HG03378 (cell line): ENCODE measurements at regions not wholly inside any gene's neighbourhood (a gene's known extent, or its start where the extent isn't known, plus 50 kb on each side); places are given as distances from the start of the nearest gene placed in this dataset.

Experiments used
- ATAC-seq: cut with Tn5 transposase; IDR thresholded peaks from one replicate; pipeline ENCODE4 v1.9.1; 2021; ENCODE audit warnings: mild to moderate bottlenecking, moderate library complexity; ENCODE audit not compliant: unreplicated experiment

DNA sequence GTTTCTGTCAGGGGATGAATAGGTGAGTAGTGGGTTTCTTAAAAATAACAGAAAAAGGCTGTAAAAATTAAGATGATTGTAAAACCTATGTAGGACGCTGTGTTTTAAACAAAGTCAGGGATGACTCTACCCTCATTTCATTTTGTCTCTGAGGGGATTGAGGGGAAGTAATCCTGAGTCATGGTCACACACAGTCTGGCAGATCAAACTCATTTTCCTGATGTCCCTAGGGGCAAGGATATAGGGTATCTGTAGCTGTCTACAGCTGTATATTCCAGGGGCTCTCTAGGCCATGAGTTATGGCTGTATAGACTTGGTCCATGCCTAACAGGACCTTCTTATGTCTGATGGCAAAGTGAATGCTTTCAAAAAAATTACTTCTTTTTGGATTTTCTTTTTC, 421.1 kb downstream of the PDCD6IP start:
- ATAC-seq: no peak

- ATAC-seq: no peak
Observed at GRCh38 chr3:34225821-34226366, 427.5 kb downstream of the PDCD6IP start.

DNA sequence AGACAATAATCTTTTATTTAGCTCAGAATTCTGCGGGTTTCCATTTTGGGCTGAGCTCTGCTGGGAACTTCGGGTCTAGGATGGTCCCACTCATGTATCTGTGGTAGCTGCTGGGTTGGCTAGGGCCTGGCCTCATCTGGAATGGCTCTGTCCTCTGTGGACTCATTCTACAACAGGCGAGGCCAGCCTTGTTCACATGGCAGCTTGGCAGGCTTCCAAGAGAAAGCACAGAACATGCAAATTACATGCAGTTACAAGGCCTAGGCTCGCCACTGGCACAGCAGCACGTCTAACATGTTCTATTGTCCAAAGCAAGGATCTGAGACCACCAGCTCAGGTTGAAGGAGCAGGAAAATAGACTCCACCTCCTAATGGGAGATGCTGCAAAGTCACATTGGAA, 431.4 kb downstream of the PDCD6IP start:
- no peak for ATAC-seq

- ATAC-seq: no peak
Observed at GRCh38 chr3:34235096-34235495, 436.7 kb downstream of the PDCD6IP start.

DNA sequence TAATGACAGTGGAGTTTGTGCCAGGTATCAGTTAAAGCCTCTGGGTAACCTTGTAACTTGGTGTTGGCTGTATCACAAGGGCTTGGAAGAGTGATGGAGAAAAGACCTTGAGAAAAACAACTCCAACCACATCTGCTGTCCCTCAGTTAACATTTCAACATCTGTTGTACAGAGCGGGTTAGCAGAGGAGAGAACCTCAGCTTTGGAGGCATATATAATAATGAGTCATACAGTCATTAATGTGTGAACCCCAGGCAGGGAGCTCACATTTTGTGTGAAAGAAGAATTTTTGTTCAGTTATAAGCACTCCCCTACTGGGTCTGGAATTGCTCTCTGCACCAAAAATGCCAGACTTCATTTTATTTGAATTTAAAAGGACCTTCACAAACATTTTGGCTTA, 439.5 kb downstream of the PDCD6IP start:
- no peak for ATAC-seq

- ATAC-seq: no peak
Observed at GRCh38 chr3:34238407-34238806, 440.0 kb downstream of the PDCD6IP start.

- ATAC-seq: no peak
Observed at GRCh38 chr3:34239287-34239686, 440.9 kb downstream of the PDCD6IP start.

DNA sequence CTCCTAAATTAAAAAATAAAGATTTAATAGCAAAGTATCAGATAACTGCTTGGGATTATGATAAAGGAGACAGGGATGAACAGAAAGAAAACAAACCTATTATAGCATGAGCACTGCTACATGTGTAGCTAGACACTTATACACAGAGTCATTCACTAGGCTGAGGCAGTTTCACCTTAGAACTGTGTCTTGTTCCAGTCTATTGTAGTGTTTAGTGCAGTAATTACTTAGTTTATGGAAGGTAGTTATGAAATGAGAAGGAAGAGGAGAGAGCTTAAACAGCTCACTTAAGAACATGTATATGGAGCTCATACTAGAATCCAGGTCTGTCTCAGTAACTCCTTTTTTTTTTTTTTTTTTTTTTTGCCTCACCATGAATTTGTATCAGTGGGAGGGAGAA, 441.4 kb downstream of the PDCD6IP start:
- ATAC-seq: no peak

DNA sequence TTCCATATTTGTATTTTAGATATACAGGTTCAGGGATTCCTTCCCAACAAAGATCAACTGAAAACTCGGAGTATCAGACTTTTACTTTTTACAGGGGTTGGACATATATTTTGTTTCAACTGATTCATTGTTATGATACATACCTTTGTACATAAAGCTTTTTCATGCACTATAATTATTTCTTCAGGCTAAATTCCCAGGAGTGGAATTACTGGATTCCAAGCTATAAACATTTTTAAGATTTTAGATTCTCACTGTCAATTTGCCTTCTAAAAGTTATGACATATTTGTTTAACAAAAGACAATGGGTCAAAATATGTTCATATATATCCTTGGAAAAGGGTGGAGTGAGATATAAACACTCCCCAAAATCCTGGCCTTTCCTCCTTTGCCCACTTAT, 449.0 kb downstream of the PDCD6IP start:
- no peak for ATAC-seq

DNA sequence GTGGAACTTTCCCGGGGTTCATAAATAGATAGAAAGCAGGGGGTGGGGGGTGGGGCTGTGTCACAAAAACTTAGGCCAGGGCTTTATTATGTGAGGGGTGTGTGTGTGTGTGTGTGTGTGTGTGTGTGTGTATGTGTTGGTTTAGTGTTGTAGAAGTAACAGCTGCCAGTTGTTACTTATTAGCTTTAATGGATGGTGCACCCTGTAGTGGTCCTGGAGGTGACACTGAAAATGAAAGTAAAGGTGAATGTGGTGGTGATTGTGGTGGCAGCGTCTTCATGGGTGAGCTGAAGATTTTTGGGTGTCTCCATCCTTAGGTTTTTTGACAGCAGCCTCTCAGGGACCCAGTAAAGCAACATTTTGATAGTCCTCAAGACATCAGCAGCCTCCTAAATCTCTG, 449.9 kb downstream of the PDCD6IP start:
- ATAC-seq: peak; percentile 97

- no peak for ATAC-seq
Observed at GRCh38 chr3:34254285-34254684, 455.9 kb downstream of the PDCD6IP start.

DNA sequence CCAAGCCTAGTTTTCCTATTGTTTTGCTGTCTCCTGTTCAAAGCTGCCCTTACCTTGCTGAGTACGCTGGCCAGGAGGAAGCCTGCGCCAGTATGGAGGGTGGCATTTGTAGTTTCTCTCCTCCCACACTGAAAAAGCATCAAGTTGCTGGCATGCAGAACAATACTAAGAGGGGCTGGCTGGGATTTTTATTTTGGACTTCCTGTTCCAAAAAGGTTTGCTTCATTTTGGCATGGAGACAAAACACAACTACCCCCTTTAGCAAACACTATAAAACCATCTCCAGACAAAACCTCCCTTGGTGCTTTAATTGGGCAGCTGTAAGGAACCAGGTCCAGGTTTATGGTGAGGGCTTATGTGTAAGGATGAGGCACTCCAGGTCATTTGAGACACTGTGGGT, 457.6 kb downstream of the PDCD6IP start:
- no peak for ATAC-seq

- no peak for ATAC-seq
Observed at GRCh38 chr3:34256791-34257190, 458.4 kb downstream of the PDCD6IP start.

GRCh38 chr3:34258271-34258998, 460.0 kb downstream of the PDCD6IP start:
- no peak for ATAC-seq

DNA sequence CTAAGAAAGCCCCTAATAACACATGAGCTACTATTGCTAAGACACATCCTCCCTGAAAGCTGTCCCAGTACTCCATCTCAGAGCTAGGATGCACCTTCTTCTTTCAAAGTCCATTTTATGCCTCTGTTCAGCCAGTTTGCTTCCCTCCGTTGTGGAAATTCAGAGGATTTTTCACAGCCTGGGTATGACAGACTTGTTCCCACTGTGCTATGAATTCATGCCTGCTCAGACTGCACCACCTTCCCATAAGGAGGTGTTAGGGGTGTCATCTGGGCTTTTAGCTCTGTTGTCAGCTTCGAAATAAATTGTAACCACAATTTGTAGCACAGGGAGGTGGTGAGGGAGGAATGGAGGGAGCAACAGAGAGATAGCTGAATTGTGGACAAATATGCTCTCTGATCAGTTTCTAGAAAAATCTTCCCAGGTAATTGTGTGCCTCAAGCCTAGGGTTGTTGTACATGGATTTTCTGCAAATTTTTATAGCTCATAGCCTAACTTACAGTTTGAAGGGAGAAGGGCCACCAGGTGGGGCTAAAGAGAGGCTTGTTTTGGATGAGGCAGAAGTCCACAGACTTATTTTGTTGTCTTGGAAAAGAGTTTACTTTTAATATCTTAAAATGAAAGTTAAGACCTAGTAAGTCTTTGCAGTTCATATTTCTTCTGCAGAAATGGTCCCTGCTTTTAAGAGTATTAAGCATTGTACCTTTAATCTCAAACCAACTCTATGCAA, 462.0 kb downstream of the PDCD6IP start:
- ATAC-seq: no peak

DNA sequence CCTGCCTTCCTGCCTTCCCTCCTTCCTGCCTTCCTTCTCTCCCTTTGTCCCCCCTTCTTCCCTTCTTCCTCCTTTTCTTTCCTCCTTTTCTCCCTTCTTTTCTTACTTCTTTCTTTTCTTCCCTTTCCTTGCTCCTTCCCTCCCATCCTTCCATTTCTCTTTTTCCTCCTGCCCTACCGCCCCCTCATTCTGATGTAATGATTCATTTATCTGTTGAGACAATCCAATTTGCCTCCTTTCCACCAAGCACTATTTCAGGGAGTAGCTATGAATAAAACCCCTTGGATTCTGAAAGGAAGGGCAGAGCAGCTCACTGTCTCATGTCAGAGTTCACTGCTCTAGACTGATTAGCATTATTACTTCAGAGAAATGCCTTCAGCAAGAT, 462.6 kb downstream of the PDCD6IP start:
- ATAC-seq: no peak

DNA sequence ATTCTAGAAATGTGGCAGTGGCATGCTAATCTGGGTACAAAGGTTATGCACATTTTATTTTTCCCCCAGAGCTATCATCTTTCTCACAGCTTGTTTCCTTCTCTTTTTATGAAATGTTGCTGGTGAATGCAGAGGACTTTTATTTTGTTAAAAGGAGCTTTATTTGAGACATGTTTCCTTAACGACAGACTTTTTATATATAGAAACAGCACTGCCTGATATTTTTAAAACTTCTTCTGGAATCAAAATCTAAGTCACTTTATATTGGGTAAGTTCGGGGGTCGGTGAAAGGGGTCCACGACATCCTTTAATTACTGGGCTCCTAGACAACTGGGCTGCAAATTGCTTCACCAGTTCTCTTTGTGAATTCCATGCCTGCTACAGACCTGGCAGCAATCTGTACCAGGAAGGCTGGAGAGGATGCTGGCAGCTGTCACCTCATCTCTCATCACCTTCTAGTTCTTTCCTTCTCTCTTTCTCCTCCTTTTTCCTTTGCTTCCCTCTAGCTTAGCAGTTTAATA, 464.7 kb downstream of the PDCD6IP start:
- no peak for ATAC-seq

- no peak for ATAC-seq
Observed at GRCh38 chr3:34264337-34265041, 466.1 kb downstream of the PDCD6IP start.

- ATAC-seq: no peak
Observed at GRCh38 chr3:34267088-34267487, 468.7 kb downstream of the PDCD6IP start.

DNA sequence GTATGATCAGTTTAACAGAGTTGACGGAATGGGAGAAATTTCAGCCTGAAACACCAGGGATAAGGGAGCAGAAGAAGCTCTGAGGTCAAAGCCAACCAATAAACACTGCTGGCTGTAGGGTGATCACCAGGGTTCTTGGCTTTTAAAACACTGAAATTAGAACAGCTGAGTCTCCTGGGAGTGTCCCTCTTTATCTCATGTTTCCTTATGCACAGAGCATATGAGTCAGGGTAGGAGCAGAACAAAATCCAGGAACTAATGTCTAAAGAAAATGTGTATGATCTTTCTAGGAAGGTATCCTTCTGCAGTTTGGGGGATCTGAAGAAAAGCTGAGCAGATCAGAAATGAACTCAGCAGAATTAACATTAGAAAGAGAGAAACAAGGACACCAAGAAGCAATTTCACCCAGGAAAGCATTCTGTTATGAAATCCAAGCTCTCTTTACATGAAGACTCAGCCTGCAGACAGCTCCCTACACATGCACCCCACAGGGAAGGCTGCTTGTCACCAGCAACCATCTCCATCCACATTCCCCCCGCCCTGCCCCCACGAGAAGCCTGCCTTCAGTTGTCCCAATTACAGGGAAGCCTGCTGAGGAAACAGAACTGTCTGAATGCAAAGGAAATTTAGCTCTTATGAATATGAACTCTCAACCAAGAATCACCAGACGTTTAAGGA, 469.7 kb downstream of the PDCD6IP start:
- no peak for ATAC-seq

- ATAC-seq: no peak
Observed at GRCh38 chr3:34275811-34276210, 477.4 kb downstream of the PDCD6IP start.
